ENCODE measurements at regions not wholly inside any gene's neighbourhood (a gene's known extent, or its start where the extent isn't known, plus 50 kb on each side); places are given as distances from the start of the nearest gene placed in this dataset.

DNA sequence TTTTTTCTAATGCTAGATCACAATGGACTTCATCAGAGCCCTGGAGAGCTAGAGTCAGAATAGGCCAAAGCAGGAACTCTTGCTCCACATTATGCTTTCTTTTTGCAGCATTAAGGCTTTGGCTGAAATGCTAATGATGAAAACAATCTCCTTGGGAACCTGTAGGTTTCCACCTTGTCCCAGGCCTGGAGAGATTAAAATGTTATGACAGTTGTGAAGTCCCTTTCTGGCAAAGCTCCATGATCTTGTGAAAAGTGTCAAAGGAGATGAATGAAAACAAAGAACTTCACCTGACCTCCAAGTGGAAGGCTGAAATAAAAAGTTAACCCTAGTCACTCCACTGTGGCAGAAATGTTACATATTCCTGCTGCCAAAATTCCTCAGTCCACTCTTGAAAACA, 64.0 kb upstream of the LRRC1 start:
- peaks cover 12% of the 10 kb centered on the region for H3K4me1 Mint-ChIP-seq (ENCODE audit: low read depth)

DNA sequence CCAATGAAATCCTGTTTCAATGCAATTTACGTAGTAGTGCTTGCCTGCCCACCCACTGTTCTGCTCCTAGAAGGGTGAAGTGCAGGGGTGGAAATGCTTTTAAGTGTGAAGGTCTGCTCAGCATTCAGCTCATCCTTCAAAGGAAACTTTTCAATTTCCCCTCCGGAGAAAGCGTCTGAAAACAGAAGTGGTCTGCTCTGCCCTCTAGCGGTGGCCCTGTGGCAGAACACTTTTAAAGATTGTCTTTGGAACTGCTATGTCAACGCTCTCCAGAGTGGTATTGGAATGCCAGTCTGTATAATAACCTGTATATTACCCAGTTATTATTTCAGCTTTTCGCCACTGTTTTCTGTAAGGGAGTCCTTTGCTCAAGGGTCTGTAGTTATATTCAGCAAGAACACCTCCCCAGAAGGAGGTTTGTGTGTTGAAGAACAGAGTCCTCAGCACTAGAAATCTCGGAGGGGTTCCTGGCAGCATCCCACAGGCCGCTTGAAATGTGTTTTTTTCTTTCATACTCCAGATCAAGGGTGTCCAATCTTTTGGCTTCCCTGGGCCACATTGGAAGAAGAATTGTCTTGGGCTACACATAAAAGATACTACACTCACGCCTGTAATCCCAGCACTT, 63.1 kb upstream of the KLHL31 start:
- Mint-ChIP-seq H3K36me3 (ENCODE audit: low read depth) (no peaks in the 10 kb centered on the region), H3K27me3 (peaks cover 13% of the 10 kb centered on the region), H3K9me3 (no peaks in the 10 kb centered on the region), H3K4me3 (no peak overlapping the region), H3K4me1 (ENCODE audit: low read depth) (peaks cover 5% of the 10 kb centered on the region), H3K27ac (no peak overlapping the region)
- ATAC-seq (ENCODE audit: poor library complexity) (peak; percentile 65), DNase-seq (peak in 13 of 14 experiments; percentile 21 to 76 (median 37))
- Histone ChIP-seq H3K9me3 (ENCODE audit: control insufficient read depth in 1 of 2, insufficient read depth in 1 of 2, low read length in 2 of 2) (no peaks in the 10 kb centered on the region), H3K27me3 (ENCODE audit: control insufficient read depth in 1 of 2, insufficient read depth in 2 of 2, low read length in 2 of 2) (no peaks in the 10 kb centered on the region), H3K36me3 (ENCODE audit: insufficient read depth, low read length) (no peaks in the 10 kb centered on the region), H3K27ac (ENCODE audit: low read depth in 1 of 2, low read length in 2 of 2) (no peak overlapping the region), H3K4me1 (ENCODE audit: insufficient read depth, low read length) (peaks cover 12% of the 10 kb centered on the region), H3K4me3 (ENCODE audit: low read length) (no peak overlapping the region)
- ChIA-PET CTCF (interaction anchor here (0.7 to 3.8 kb wide), 6 partner anchors 8 to 236 kb away, joined by 3 to 26 read pairs (median 4); no protein-coding TSS in a partner anchor), POLR2A (no interaction called here)
- TF ChIP-seq, protein P1, sequence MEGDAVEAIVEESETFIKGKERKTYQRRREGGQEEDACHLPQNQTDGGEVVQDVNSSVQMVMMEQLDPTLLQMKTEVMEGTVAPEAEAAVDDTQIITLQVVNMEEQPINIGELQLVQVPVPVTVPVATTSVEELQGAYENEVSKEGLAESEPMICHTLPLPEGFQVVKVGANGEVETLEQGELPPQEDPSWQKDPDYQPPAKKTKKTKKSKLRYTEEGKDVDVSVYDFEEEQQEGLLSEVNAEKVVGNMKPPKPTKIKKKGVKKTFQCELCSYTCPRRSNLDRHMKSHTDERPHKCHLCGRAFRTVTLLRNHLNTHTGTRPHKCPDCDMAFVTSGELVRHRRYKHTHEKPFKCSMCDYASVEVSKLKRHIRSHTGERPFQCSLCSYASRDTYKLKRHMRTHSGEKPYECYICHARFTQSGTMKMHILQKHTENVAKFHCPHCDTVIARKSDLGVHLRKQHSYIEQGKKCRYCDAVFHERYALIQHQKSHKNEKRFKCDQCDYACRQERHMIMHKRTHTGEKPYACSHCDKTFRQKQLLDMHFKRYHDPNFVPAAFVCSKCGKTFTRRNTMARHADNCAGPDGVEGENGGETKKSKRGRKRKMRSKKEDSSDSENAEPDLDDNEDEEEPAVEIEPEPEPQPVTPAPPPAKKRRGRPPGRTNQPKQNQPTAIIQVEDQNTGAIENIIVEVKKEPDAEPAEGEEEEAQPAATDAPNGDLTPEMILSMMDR (IDR thresholded peaks at IDR 0.05): peak; percentile 80
- intact Hi-C loops (cut with DNase I, micrococcal nuclease): loop anchor here (1.0 to 5.0 kb wide), 4 partner anchors 71 to 556 kb away; no protein-coding TSS in a partner anchor

More for the DNA sequence above, 64.0 kb upstream of the LRRC1 start:
- intact Hi-C loops (cut with DNase I, micrococcal nuclease): no loop called here
- no peak overlapping the region for H3K4me3 ChIP-seq (ENCODE audit: low read length)
- no peak overlapping the region for H3K27ac ChIP-seq (ENCODE audit: low read depth in 1 of 2, low read length in 2 of 2)
- no peaks in the 10 kb centered on the region for H3K27me3 ChIP-seq (ENCODE audit: control insufficient read depth in 1 of 2, insufficient read depth in 2 of 2, low read length in 2 of 2)
- ChIA-PET POLR2A (no interaction called here), CTCF (interaction anchor here (3.8 kb wide), 1 partner anchor 12 kb away, joined by 26 read pairs; no protein-coding TSS in a partner anchor)
- no peaks in the 10 kb centered on the region for H3K9me3 ChIP-seq (ENCODE audit: control insufficient read depth in 1 of 2, insufficient read depth in 1 of 2, low read length in 2 of 2)
- ATAC-seq (ENCODE audit: poor library complexity): no peak
- H3K36me3 ChIP-seq (ENCODE audit: insufficient read depth, low read length): no peaks in the 10 kb centered on the region
- no peak for DNase-seq
- no peaks in the 10 kb centered on the region for H3K36me3 Mint-ChIP-seq (ENCODE audit: low read depth)
- H3K27ac Mint-ChIP-seq: no peak overlapping the region
- peaks cover 23% of the 10 kb centered on the region for H3K4me1 ChIP-seq (ENCODE audit: insufficient read depth, low read length)
- TF ChIP-seq, protein P1 (IDR thresholded peaks at IDR 0.05): no peak
- no peak overlapping the region for H3K4me3 Mint-ChIP-seq
- H3K9me3 Mint-ChIP-seq: no peaks in the 10 kb centered on the region
- peaks cover 8% of the 10 kb centered on the region for H3K27me3 Mint-ChIP-seq

DNA sequence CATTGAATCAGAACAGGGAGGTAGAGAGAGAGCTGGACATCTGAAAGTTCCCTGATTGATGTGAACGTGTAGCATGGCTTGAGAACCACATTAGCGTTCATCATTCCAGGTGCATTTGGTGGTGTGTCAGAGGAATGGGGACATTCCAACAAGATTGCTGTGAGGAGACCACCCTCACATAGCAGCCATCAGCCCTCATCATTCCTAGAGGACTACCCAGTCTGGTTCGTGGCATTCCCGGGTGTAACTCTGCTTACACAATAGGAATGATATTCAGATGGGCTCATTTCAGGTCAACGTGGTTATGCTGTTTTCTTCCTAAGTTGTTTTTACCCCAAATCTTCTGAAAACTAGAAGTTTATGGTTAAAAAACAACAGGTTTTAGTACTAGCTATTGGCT, 62.2 kb upstream of the KLHL31 start:
- H3K27ac Mint-ChIP-seq: no peak overlapping the region
- no peak for ATAC-seq (ENCODE audit: poor library complexity)
- TF ChIP-seq, protein P1 (IDR thresholded peaks at IDR 0.05): no peak
- H3K4me3 Mint-ChIP-seq: no peak overlapping the region
- intact Hi-C loops (cut with DNase I, micrococcal nuclease): loop anchor here (1.0 to 5.0 kb wide), 5 partner anchors 70 to 557 kb away; no protein-coding TSS in a partner anchor
- peaks cover 13% of the 10 kb centered on the region for H3K27me3 Mint-ChIP-seq
- Histone ChIP-seq H3K27ac (ENCODE audit: low read depth in 1 of 2, low read length in 2 of 2) (no peak overlapping the region), H3K4me1 (ENCODE audit: insufficient read depth, low read length) (peaks cover 12% of the 10 kb centered on the region), H3K36me3 (ENCODE audit: insufficient read depth, low read length) (no peaks in the 10 kb centered on the region), H3K9me3 (ENCODE audit: control insufficient read depth in 1 of 2, insufficient read depth in 1 of 2, low read length in 2 of 2) (no peaks in the 10 kb centered on the region), H3K4me3 (ENCODE audit: low read length) (no peak overlapping the region), H3K27me3 (ENCODE audit: control insufficient read depth in 1 of 2, insufficient read depth in 2 of 2, low read length in 2 of 2) (no peaks in the 10 kb centered on the region)
- no peaks in the 10 kb centered on the region for H3K36me3 Mint-ChIP-seq (ENCODE audit: low read depth)
- no peak for DNase-seq
- POLR2A ChIA-PET: no interaction called here
- H3K9me3 Mint-ChIP-seq: no peaks in the 10 kb centered on the region
- CTCF ChIA-PET: interaction anchor here (1.1 to 3.8 kb wide), 4 partner anchors 9 to 235 kb away, joined by 3 to 26 read pairs (median 6); no protein-coding TSS in a partner anchor
- H3K4me1 Mint-ChIP-seq (ENCODE audit: low read depth): peaks cover 5% of the 10 kb centered on the region

All from CD4-positive, alpha-beta T cell (primary cell).